HepG2 (cell line): ENCODE measurements at regions not wholly inside any gene's neighbourhood (a gene's known extent, or its start where the extent isn't known, plus 50 kb on each side); places are given as distances from the start of the nearest gene placed in this dataset.

ENCODE experiments used
- ETV6 ChIP-seq: sonication (generic); formaldehyde crosslinking; conservative IDR thresholded peaks from 2 replicates; pipeline ENCODE4 v1.4.0; 2020; ENCODE audit warnings: missing genetic modification reagents
- GATAD2A ChIP-seq: IDR thresholded peaks from 2 replicates; pipeline ENCODE4 v1.6.1; 2016
- HOXA7 ChIP-seq: sonication (generic); formaldehyde crosslinking; IDR thresholded peaks from 2 replicates; pipeline ENCODE4 v1.8.1; 2022; ENCODE audit warnings: mild to moderate bottlenecking, missing genetic modification reagents, moderate library complexity
- NFE2L1 ChIP-seq: sonication (generic); formaldehyde crosslinking; IDR thresholded peaks from 2 replicates; pipeline ENCODE4 v1.4.0; 2020; ENCODE audit warnings: missing genetic modification reagents, mild to moderate bottlenecking, borderline replicate concordance
- POLR2A ChIP-seq, 2 experiments: IDR thresholded peaks; 2 replicates each; pipeline ENCODE4 v1.6.1; 2011; ENCODE audit warnings: low read depth in 2 of 2, low read length in 2 of 2, mild to moderate bottlenecking in 1 of 2, moderate library complexity in 1 of 2; ENCODE audit not compliant: insufficient read depth in 1 of 2
- ZNF780A ChIP-seq: sonication (generic); formaldehyde crosslinking; IDR thresholded peaks from 2 replicates; pipeline ENCODE4 v1.8.0; 2022; ENCODE audit warnings: mild to moderate bottlenecking, missing genetic modification reagents, moderate library complexity
- TF ChIP-seq, protein P1 (sequence below): sonication (generic); formaldehyde crosslinking; IDR thresholded peaks from 2 replicates; pipeline ENCODE4 v1.4.0; 2020; ENCODE audit warnings: missing genetic modification reagents

DNA sequence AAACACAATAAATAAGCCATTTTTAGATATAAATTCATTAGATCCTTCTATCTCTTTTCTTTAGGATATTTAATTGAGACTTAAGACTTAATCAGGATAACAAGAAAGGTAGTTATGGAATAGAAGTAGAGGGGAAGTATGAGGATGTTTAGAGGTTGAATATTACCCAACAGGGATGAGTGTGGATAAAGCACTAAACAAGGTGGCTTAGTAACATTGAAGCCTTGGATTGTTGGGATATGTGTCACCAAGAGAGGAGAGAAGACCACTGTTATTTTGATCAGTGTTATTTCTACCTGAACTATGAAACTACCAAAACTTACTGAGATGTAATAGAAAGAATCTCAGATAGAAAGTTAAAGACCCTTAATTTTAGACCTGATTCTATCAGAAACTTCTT lies 405.7 kb downstream of the PIK3C3 start:
- TF ChIP-seq NFE2L1 (CRISPR knock-in tag) (no peak), ETV6 (CRISPR knock-in tag) (no peak), HOXA7 (CRISPR knock-in tag) (no peak), POLR2A (IDR thresholded peaks at IDR 0.05; ENCODE audit: insufficient read depth in 1 of 2, low read depth in 2 of 2, low read length in 2 of 2) (no peak), ZNF780A (CRISPR knock-in tag) (no peak), GATAD2A (CRISPR knock-in tag) (no peak)
- TF ChIP-seq, protein P1, sequence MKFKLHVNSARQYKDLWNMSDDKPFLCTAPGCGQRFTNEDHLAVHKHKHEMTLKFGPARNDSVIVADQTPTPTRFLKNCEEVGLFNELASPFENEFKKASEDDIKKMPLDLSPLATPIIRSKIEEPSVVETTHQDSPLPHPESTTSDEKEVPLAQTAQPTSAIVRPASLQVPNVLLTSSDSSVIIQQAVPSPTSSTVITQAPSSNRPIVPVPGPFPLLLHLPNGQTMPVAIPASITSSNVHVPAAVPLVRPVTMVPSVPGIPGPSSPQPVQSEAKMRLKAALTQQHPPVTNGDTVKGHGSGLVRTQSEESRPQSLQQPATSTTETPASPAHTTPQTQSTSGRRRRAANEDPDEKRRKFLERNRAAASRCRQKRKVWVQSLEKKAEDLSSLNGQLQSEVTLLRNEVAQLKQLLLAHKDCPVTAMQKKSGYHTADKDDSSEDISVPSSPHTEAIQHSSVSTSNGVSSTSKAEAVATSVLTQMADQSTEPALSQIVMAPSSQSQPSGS (CRISPR knock-in tag) = no peak
